Spleen (tissue), 11 donors: ENCODE measurements at regions not wholly inside any gene's neighbourhood (a gene's known extent, or its start where the extent isn't known, plus 50 kb on each side); places are given as distances from the start of the nearest gene placed in this dataset.

Source experiments
- DNase-seq: peaks from one replicate; pipeline ENCODE4 v3.0.0-alpha.2; 2020
- H3K27ac ChIP-seq, 8 donors: fragments of 200-600 bp; sonication (generic) in 7 of 8; 1 replicate in 4 of 8; 2 replicates in 4 of 8; pipeline versions ENCODE4 v1.5.0 to v1.8.0; 2016 to 2021; ENCODE audit warnings: inconsistent platforms in 4 of 8, mild to moderate bottlenecking in 4 of 8, moderate library complexity in 1 of 8
- H3K27me3 ChIP-seq, 7 donors: fragments of 200-600 bp; sonication (generic) in 6 of 7; replicated peaks in 1 of 7; 1 replicate in 4 of 7; 2 replicates in 3 of 7; pipeline versions ENCODE4 v1.5.0 to v1.8.0; 2016 to 2021; ENCODE audit warnings: inconsistent platforms in 3 of 7, mild to moderate bottlenecking in 1 of 7
- H3K36me3 ChIP-seq, 6 donors: fragments of 200-600 bp; sonication (generic) in 5 of 6; 1 replicate in 4 of 6; 2 replicates in 2 of 6; pipeline versions ENCODE4 v1.5.0 to v1.8.0; 2016 to 2021; ENCODE audit warnings: inconsistent platforms in 2 of 6
- H3K4me1 ChIP-seq, 6 donors: fragments of 200-600 bp; sonication (generic) in 5 of 6; 1 replicate in 3 of 6; 2 replicates in 3 of 6; pipeline versions ENCODE4 v1.5.0 to v1.8.0; 2016 to 2021; ENCODE audit warnings: inconsistent platforms in 3 of 6
- H3K4me3 ChIP-seq, 8 donors: fragments of 200-600 bp; sonication (generic) in 7 of 8; 1 replicate in 4 of 8; 2 replicates in 4 of 8; pipeline versions ENCODE4 v1.5.0 to v1.8.0; 2016 to 2021; ENCODE audit warnings: inconsistent platforms in 4 of 8, mild to moderate bottlenecking in 4 of 8, moderate library complexity in 2 of 8
- H3K9me3 ChIP-seq, 8 donors: fragments of 200-600 bp; sonication (generic) in 7 of 8; 1 replicate in 4 of 8; 2 replicates in 4 of 8; pipeline versions ENCODE4 v1.5.0 to v1.8.0; 2016 to 2021; ENCODE audit warnings: inconsistent platforms in 4 of 8
- CTCF ChIP-seq, 11 experiments: fragments of 200-600 bp in 7 of 11; fragments of 450-650 bp in 4 of 11; sonication (generic) in 4 of 11; IDR thresholded peaks in 8 of 11; conservative IDR thresholded peaks in 3 of 11; 1 replicate in 7 of 11; 2 replicates in 4 of 11; pipeline versions ENCODE4 v1.4.0 to v1.8.0; 2016 to 2021; ENCODE audit warnings: antibody characterized with exemption in 11 of 11, inconsistent platforms in 4 of 11, mild to moderate bottlenecking in 1 of 11
- POLR2A ChIP-seq, 3 donors: fragments of 450-650 bp; IDR thresholded peaks; one replicate each; pipeline ENCODE4 v1.5.1; 2017; ENCODE audit warnings: antibody characterized with exemption in 3 of 3, mild to moderate bottlenecking in 1 of 3
- POLR2AphosphoS5 ChIP-seq, 3 donors: sonication (generic); formaldehyde crosslinking; IDR thresholded peaks; one replicate each; pipeline ENCODE4 v1.5.1; 2017; ENCODE audit warnings: antibody characterized with exemption in 3 of 3
- WGBS, 5 donors: extraction: QIAGEN DNeasy Blood & Tissue Kit in 3 of 5; methylation state at CpG; one replicate each; pipeline versions ENCODE4 v1.1.5 to v1.1.7; 2013 to 2018; 5-methylcytosine and 5-hydroxymethylcytosine counted together
- intact Hi-C: fragments of 100-400 bp; cut with DNase I; formaldehyde crosslinking; loops from one replicate; pipeline ENCODE4 v1.15.0; 2023; ENCODE audit warnings: low total_unique reads
- donor health status: healthy with polysubstance abuse.
- donor health status: DM: no; HTN: no; CAD: no; lungs with moderate emphysema.
- donor health status: DM: no; HTN: no; CAD: no.
- donor health status: Bipolar disorder and iron deficiency.
- donor health status: healthy.
- donor health status: DM: no; HTN: no; CAD: no.
- donor health status: DM: yes; HTN: yes; CAD: no.

GRCh38 chr15:70507772-70508371 lies 255.5 kb downstream of the UACA start:
- Histone ChIP-seq H3K36me3 (no peaks in the 10 kb centered on the region), H3K9me3 (peaks cover 9 to 38% (median 30%) of the 10 kb centered on the region in 8 donors), H3K27ac (peak overlapping the region in 7 of 8 donors; percentile 59 to 86 (median 80)), H3K4me3 (peak overlapping the region in 1 of 8 donors; percentile 48), H3K4me1 (peaks cover 25 to 82% (median 50%) of the 10 kb centered on the region in 6 donors), H3K27me3 (no peaks in the 10 kb centered on the region)
- DNase-seq, result peak; percentile 84
- 28 to 75% (median 42%) methylated on average over 1 of the region's 1 CpG for WGBS, 5 donors
- intact Hi-C loops, result no loop called here
- peak in 1 of 3 donors; percentile 42 for TF ChIP-seq POLR2AphosphoS5 (IDR thresholded peaks at IDR 0.05)
- no peak for TF ChIP-seq CTCF (IDR thresholded peaks at IDR 0.05 in 8 of 11, conservative IDR thresholded peaks at IDR 0.05 in 3 of 11)

- peak overlapping the region in 1 of 8 donors; percentile 19 for H3K4me3 ChIP-seq
- peak; percentile 38 for DNase-seq
- 72 to 86% (median 78%) methylated on average over 4 to 5 of the region's 5 CpGs for WGBS, 5 donors
- H3K27ac ChIP-seq, result peak overlapping the region in 5 of 8 donors; percentile 73 to 85 (median 79)
- H3K36me3 ChIP-seq, result no peaks in the 10 kb centered on the region
- H3K4me1 ChIP-seq, result peaks cover 25 to 89% (median 57%) of the 10 kb centered on the region in 6 donors
- H3K27me3 ChIP-seq, result no peaks in the 10 kb centered on the region
- intact Hi-C loops, result no loop called here
- peaks cover 5 to 24% (median 20%) of the 10 kb centered on the region in 8 donors for H3K9me3 ChIP-seq
- no peak for TF ChIP-seq POLR2A (IDR thresholded peaks at IDR 0.05)
- TF ChIP-seq CTCF (IDR thresholded peaks at IDR 0.05 in 8 of 11, conservative IDR thresholded peaks at IDR 0.05 in 3 of 11), result no peak
- TF ChIP-seq POLR2AphosphoS5 (IDR thresholded peaks at IDR 0.05), result no peak
Measured at GRCh38 chr15:70505936-70506912, 257.1 kb downstream of the UACA start.

GRCh38 chr15:70505411-70505919 lies 257.9 kb downstream of the UACA start:
- H3K9me3 ChIP-seq, result peaks cover 4 to 16% (median 12%) of the 10 kb centered on the region in 8 donors
- H3K4me1 ChIP-seq, result peaks cover 25 to 93% (median 57%) of the 10 kb centered on the region in 6 donors
- no peaks in the 10 kb centered on the region for H3K27me3 ChIP-seq
- H3K27ac ChIP-seq, result peak overlapping the region in 7 of 8 donors; percentile 36 to 85 (median 75)
- no peak for TF ChIP-seq POLR2AphosphoS5 (IDR thresholded peaks at IDR 0.05)
- no peak for TF ChIP-seq CTCF (IDR thresholded peaks at IDR 0.05 in 8 of 11, conservative IDR thresholded peaks at IDR 0.05 in 3 of 11)
- no peak for TF ChIP-seq POLR2A (IDR thresholded peaks at IDR 0.05)
- peak overlapping the region in 1 of 8 donors; percentile 46 for H3K4me3 ChIP-seq
- DNase-seq, result peak; percentile 55
- no peaks in the 10 kb centered on the region for H3K36me3 ChIP-seq
- WGBS, 5 donors, result 35 to 70% (median 44%) methylated on average over 2 to 3 of the region's 3 CpGs
- intact Hi-C loops, result no loop called here
